ENCODE measurements at regions not wholly inside any gene's neighbourhood (a gene's known extent, or its start where the extent isn't known, plus 50 kb on each side); places are given as distances from the start of the nearest gene placed in this dataset.

- TF ChIP-seq CTCF (IDR thresholded peaks at IDR 0.05) (no peak), POLR2A (IDR thresholded peaks at IDR 0.05) (no peak)
- ATAC-seq (no peak), DNase-seq (no peak)
- no peak overlapping the region for H3K4me3 ChIP-seq
- H3K9me3 ChIP-seq = peaks cover 0 to 14% (median 5%) of the 10 kb centered on the region in 12 donors
- no peaks in the 10 kb centered on the region for H3K4me1 ChIP-seq
- no peaks in the 10 kb centered on the region for H3K36me3 ChIP-seq
- H3K27ac ChIP-seq = no peak overlapping the region
- WGBS, 4 donors = 57 to 71% (median 63%) methylated on average over 1 of the region's 1 CpG
- intact Hi-C loops (cut with DNase I) = no loop called here
- no peaks in the 10 kb centered on the region for H3K27me3 ChIP-seq
Observed at GRCh38 chr4:89379511-89380044, 72.0 kb upstream of the GPRIN3 start.

- H3K9me3 ChIP-seq = peaks cover 0 to 9% (median 4%) of the 10 kb centered on the region in 12 donors
- WGBS, 4 donors = 88 to 94% (median 91%) methylated on average over 4 of the region's 4 CpGs
- H3K36me3 ChIP-seq = no peaks in the 10 kb centered on the region
- no peak for TF ChIP-seq CTCF (IDR thresholded peaks at IDR 0.05)
- TF ChIP-seq POLR2A (IDR thresholded peaks at IDR 0.05) = no peak
- DNase-seq (no peak), ATAC-seq (no peak)
- no peak overlapping the region for H3K4me3 ChIP-seq
- intact Hi-C loops (cut with DNase I) = no loop called here
- no peak overlapping the region for H3K27ac ChIP-seq
- H3K27me3 ChIP-seq = no peaks in the 10 kb centered on the region
- peaks cover 0 to 10% (median 0%) of the 10 kb centered on the region in 12 donors for H3K4me1 ChIP-seq
Observed at GRCh38 chr4:89373394-89373793, 65.8 kb upstream of the GPRIN3 start.

GRCh38 chr4:89371614-89372013, 64.0 kb upstream of the GPRIN3 start:
- ATAC-seq (peak in 2 of 4 donors; percentile 45 to 61), DNase-seq (no peak)
- Histone ChIP-seq H3K36me3 (no peaks in the 10 kb centered on the region), H3K9me3 (peaks cover 0 to 5% (median 0%) of the 10 kb centered on the region in 12 donors), H3K27ac (no peak overlapping the region), H3K27me3 (no peaks in the 10 kb centered on the region), H3K4me1 (peaks cover 0 to 10% (median 0%) of the 10 kb centered on the region in 12 donors), H3K4me3 (no peak overlapping the region)
- no peak for TF ChIP-seq POLR2A (IDR thresholded peaks at IDR 0.05)
- no peak for TF ChIP-seq CTCF (IDR thresholded peaks at IDR 0.05)
- 37 to 46% (median 40%) methylated on average over 3 of the region's 3 CpGs for WGBS, 4 donors
- intact Hi-C loops (cut with DNase I) = no loop called here

GRCh38 chr4:89369581-89369980, 62.0 kb upstream of the GPRIN3 start:
- H3K4me3 ChIP-seq = no peak overlapping the region
- ATAC-seq (no peak), DNase-seq (no peak)
- peaks cover 0 to 10% (median 0%) of the 10 kb centered on the region in 12 donors for H3K4me1 ChIP-seq
- WGBS, 4 donors = 32 to 42% (median 35%) methylated on average over 2 of the region's 2 CpGs
- intact Hi-C loops (cut with DNase I) = no loop called here
- H3K27me3 ChIP-seq = no peaks in the 10 kb centered on the region
- H3K9me3 ChIP-seq = peaks cover 0 to 10% (median 0%) of the 10 kb centered on the region in 12 donors
- H3K36me3 ChIP-seq = no peaks in the 10 kb centered on the region
- H3K27ac ChIP-seq = peak overlapping the region in 1 of 12 donors; percentile 3
- TF ChIP-seq POLR2A (IDR thresholded peaks at IDR 0.05) (no peak), CTCF (IDR thresholded peaks at IDR 0.05) (no peak)

All from heart left ventricle (tissue), 16 donors.